GM06990 (cell line): ENCODE measurements at regions not wholly inside any gene's neighbourhood (a gene's known extent, or its start where the extent isn't known, plus 50 kb on each side); places are given as distances from the start of the nearest gene placed in this dataset.
"Not testable (repeated sequence)": the region's sequence is repeated elsewhere in the genome, so short reads cannot be mapped to it uniquely, and the experiment has no call there.

Source experiments
- DNase-seq: peaks from one replicate; pipeline ENCODE4 v3.0.0-alpha.2; 2011; ENCODE audit not compliant: insufficient read length; ENCODE audit errors: extremely low read depth
- H3K27me3 ChIP-seq: replicated peaks from 2 replicates; pipeline ENCODE4 v1.6.0; 2011; ENCODE audit warnings: low read length; ENCODE audit not compliant: control insufficient read depth, insufficient read depth
- H3K36me3 ChIP-seq: 2 replicates; pipeline ENCODE4 v1.5.1; 2011; ENCODE audit warnings: low read length; ENCODE audit not compliant: control insufficient read depth, insufficient read depth
- H3K4me3 ChIP-seq: replicated peaks from 2 replicates; pipeline ENCODE4 v1.5.1; 2011; ENCODE audit warnings: low read depth, mild to moderate bottlenecking, control low read depth, low read length
- CTCF ChIP-seq: IDR thresholded peaks from 2 replicates; pipeline ENCODE4 v1.5.1; 2011; ENCODE audit warnings: low read length, control low read depth, mild to moderate bottlenecking, inconsistent platforms; ENCODE audit not compliant: insufficient read depth, poor library complexity, severe bottlenecking

DNA sequence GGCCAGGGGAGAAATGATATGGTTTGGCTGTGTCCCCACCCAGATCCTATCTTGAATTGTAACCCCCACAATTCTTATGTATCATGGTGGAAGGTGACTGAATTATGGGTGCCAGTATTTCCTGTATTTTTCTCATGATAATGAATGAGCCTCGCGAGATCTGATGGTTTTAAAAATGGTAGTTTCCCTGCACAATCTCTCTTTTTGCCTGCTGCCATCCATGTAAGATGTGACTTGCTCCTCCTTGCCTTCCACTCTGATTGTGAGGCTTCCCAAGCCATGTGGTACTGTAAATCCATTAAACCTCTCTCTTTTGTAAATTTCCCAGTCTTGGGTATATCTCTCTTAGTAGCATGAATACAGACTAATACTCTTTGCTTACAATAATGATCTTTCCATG, 1453.9 kb upstream of the B3GALT2 start:
- no peaks in the 10 kb centered on the region for H3K36me3 ChIP-seq
- TF ChIP-seq CTCF = no peak
- H3K27me3 ChIP-seq = no peaks in the 10 kb centered on the region
- DNase-seq = no peak
- H3K4me3 ChIP-seq = no peak overlapping the region

DNA sequence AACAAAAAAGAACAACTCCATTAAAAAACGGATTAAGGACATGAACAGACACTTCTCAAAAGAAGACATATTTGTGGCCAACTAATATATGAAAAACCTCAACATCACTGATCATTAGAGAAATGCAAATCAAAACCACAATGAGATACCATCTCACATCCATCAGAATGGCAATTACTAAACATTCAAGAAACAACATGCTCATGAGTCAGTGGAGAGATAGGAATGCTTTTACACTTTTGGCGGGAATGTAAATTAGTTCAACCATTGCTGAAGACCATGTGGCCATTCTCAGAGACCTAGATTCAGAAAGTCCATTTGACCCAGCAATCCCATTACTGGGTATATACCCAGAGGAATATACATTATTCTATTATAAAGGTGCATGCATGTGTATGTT, 1442.6 kb upstream of the B3GALT2 start:
- Histone ChIP-seq H3K27me3 (no peaks in the 10 kb centered on the region), H3K4me3 (no peak overlapping the region), H3K36me3 (no peaks in the 10 kb centered on the region)
- no peak for DNase-seq
- no peak for TF ChIP-seq CTCF

DNA sequence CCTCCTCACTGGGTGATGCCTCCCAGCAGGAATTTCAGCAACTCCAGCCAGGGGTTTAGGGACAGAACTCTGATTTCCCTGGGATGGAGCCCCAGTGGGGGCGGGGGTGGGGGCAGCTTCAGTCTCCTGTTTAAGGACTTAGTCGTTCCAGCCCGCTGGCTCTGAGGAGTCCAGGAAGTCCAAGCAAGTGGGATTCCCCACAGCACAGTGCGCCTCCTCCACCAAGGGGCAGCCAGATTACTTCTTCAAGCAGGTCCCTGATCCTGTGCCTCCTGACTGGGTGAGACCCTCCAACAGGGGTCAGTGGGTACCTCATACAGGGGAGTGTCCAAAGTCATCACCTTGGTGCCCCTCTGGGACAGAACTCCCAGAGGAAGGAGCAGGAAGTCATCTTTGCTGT, 1438.4 kb upstream of the B3GALT2 start:
- DNase-seq = no peak
- no peak for TF ChIP-seq CTCF
- no peaks in the 10 kb centered on the region for H3K36me3 ChIP-seq
- no peaks in the 10 kb centered on the region for H3K27me3 ChIP-seq
- no peak overlapping the region for H3K4me3 ChIP-seq

- no peak for TF ChIP-seq CTCF
- Histone ChIP-seq H3K4me3 (no peak overlapping the region), H3K36me3 (no peaks in the 10 kb centered on the region), H3K27me3 (no peaks in the 10 kb centered on the region)
- DNase-seq = no peak
Measured at GRCh38 chr1:194618101-194618500, 1431.7 kb upstream of the B3GALT2 start.

- H3K4me3 ChIP-seq, DNase-seq, H3K36me3 ChIP-seq, H3K27me3 ChIP-seq: not testable (repeated sequence)
Measured at GRCh38 chr1:194617272-194617671, 1430.9 kb upstream of the B3GALT2 start.

GRCh38 chr1:194616835-194617234, 1430.4 kb upstream of the B3GALT2 start:
- DNase-seq = no peak
- no peak for TF ChIP-seq CTCF
- H3K4me3 ChIP-seq = no peak overlapping the region
- no peaks in the 10 kb centered on the region for H3K36me3 ChIP-seq
- no peaks in the 10 kb centered on the region for H3K27me3 ChIP-seq
